ENCODE measurements at regions not wholly inside any gene's neighbourhood (a gene's known extent, or its start where the extent isn't known, plus 50 kb on each side); places are given as distances from the start of the nearest gene placed in this dataset.

GRCh38 chr17:5773816-5774360, 189.6 kb upstream of the NLRP1 start:
- no peak for TF ChIP-seq CTCF (conservative IDR thresholded peaks at IDR 0.05)
- no peak for TF ChIP-seq EZH2 (IDR thresholded peaks at IDR 0.05; ENCODE audit: low read depth)
